Hepatocyte (in vitro differentiated cells): ENCODE measurements at regions not wholly inside any gene's neighbourhood (a gene's known extent, or its start where the extent isn't known, plus 50 kb on each side); places are given as distances from the start of the nearest gene placed in this dataset.

Experiments
- EZH2 ChIP-seq: fragments of 200-600 bp; sonication (generic); IDR thresholded peaks from 2 replicates; pipeline ENCODE4 v1.6.1; 2016; ENCODE audit warnings: antibody characterized with exemption, mild to moderate bottlenecking, borderline replicate concordance
- EZH2phosphoT487 ChIP-seq: fragments of 200-600 bp; sonication (generic); IDR thresholded peaks from one replicate; pipeline ENCODE4 v1.6.1; 2018; ENCODE audit warnings: antibody characterized with exemption, mild to moderate bottlenecking, low read depth, moderate library complexity; ENCODE audit not compliant: unreplicated experiment, severe bottlenecking
- TF ChIP-seq, protein P1 (sequence below): fragments of 200-600 bp; sonication (generic); IDR thresholded peaks from 2 replicates; pipeline ENCODE4 v1.5.1; 2016; ENCODE audit warnings: antibody characterized with exemption, mild to moderate bottlenecking; ENCODE audit not compliant: poor library complexity

DNA sequence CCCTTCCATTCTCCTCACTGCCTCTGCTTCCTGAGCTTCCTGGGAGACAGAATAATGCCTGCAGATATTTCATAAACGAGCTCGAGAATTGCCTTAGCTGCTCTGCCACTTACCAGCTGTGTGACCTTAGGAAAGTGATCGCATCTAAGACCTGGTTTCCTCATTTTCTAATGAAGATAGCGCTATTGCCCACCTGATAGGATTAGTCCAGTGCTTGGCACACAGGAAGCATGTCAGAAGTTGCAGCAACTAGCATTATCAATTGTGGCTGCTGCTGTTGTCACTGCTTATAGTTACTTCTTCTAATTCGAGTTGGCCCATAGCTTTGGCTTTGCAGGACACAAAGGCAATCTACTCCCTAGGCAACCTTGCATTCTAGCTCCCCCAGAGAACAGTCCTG is 305.5 kb upstream of the SGK1 start:
- TF ChIP-seq, protein P1, sequence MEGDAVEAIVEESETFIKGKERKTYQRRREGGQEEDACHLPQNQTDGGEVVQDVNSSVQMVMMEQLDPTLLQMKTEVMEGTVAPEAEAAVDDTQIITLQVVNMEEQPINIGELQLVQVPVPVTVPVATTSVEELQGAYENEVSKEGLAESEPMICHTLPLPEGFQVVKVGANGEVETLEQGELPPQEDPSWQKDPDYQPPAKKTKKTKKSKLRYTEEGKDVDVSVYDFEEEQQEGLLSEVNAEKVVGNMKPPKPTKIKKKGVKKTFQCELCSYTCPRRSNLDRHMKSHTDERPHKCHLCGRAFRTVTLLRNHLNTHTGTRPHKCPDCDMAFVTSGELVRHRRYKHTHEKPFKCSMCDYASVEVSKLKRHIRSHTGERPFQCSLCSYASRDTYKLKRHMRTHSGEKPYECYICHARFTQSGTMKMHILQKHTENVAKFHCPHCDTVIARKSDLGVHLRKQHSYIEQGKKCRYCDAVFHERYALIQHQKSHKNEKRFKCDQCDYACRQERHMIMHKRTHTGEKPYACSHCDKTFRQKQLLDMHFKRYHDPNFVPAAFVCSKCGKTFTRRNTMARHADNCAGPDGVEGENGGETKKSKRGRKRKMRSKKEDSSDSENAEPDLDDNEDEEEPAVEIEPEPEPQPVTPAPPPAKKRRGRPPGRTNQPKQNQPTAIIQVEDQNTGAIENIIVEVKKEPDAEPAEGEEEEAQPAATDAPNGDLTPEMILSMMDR: no peak
- TF ChIP-seq EZH2: no peak
- TF ChIP-seq EZH2phosphoT487: no peak
